Esophagus muscularis mucosa (tissue), 4 donors: ENCODE measurements at regions not wholly inside any gene's neighbourhood (a gene's known extent, or its start where the extent isn't known, plus 50 kb on each side); places are given as distances from the start of the nearest gene placed in this dataset.

ENCODE experiments used
- DNase-seq: peaks from one replicate; pipeline ENCODE4 v3.0.0-alpha.2; 2017; ENCODE audit errors: extremely low spot score
- H3K27ac ChIP-seq, 4 donors: fragments of 200-600 bp; sonication (generic); replicated peaks in 1 of 4; 1 replicate in 3 of 4; 2 replicates in 1 of 4; pipeline ENCODE4 v1.5.1; 2016 to 2019; ENCODE audit warnings: mild to moderate bottlenecking in 1 of 4
- H3K27me3 ChIP-seq, 4 donors: fragments of 200-600 bp; sonication (generic); one replicate each; pipeline versions ENCODE4 v1.5.1 to v1.6.0; 2016 to 2019
- H3K36me3 ChIP-seq, 4 donors: fragments of 200-600 bp; sonication (generic); one replicate each; pipeline ENCODE4 v1.5.1; 2016 to 2019
- H3K4me1 ChIP-seq, 4 donors: fragments of 200-600 bp; sonication (generic); one replicate each; pipeline ENCODE4 v1.5.1; 2016 to 2019
- H3K4me3 ChIP-seq, 4 donors: fragments of 200-600 bp; sonication (generic); 1 replicate in 2 of 4; 2 replicates in 2 of 4; pipeline ENCODE4 v1.5.1; 2016 to 2019; ENCODE audit warnings: mild to moderate bottlenecking in 4 of 4, moderate library complexity in 1 of 4
- H3K9me3 ChIP-seq, 4 donors: fragments of 200-600 bp; sonication (generic); 1 replicate in 3 of 4; 2 replicates in 1 of 4; pipeline ENCODE4 v1.5.1; 2016 to 2019
- EP300 ChIP-seq: sonication (generic); formaldehyde crosslinking; IDR thresholded peaks from one replicate; pipeline ENCODE4 v1.6.1; 2017; ENCODE audit warnings: antibody characterized with exemption
- POLR2A ChIP-seq: fragments of 450-650 bp; IDR thresholded peaks from one replicate; pipeline ENCODE4 v1.6.1; 2017; ENCODE audit warnings: antibody characterized with exemption, moderate library complexity, mild to moderate bottlenecking, low read depth
- POLR2AphosphoS5 ChIP-seq, 2 donors: sonication (generic); formaldehyde crosslinking; IDR thresholded peaks; one replicate each; pipeline ENCODE4 v1.6.1; 2017; ENCODE audit warnings: antibody characterized with exemption in 2 of 2
- WGBS: methylation state at CpG from one replicate; pipeline ENCODE4 v1.1.5; 2018; 5-methylcytosine and 5-hydroxymethylcytosine counted together
- intact Hi-C: fragments of 100-400 bp; cut with DNase I; formaldehyde crosslinking; loops from one replicate; pipeline ENCODE4 v1.15.1; 2023
- TF ChIP-seq, protein P1 (sequence below), 3 experiments: fragments of 200-600 bp in 2 of 3; fragments of 450-650 bp in 1 of 3; sonication (generic) in 2 of 3; IDR thresholded peaks; one replicate each; pipeline ENCODE4 v1.5.1; 2017 to 2019; ENCODE audit warnings: antibody characterized with exemption in 3 of 3, mild to moderate bottlenecking in 2 of 3, moderate library complexity in 1 of 3

GRCh38 chr5:68011801-68012200, 203.8 kb upstream of the PIK3R1 start:
- Histone ChIP-seq H3K4me1 (peaks cover 0 to 9% (median 2%) of the 10 kb centered on the region in 4 donors), H3K36me3 (no peaks in the 10 kb centered on the region), H3K27me3 (no peaks in the 10 kb centered on the region), H3K27ac (no peak overlapping the region), H3K4me3 (no peak overlapping the region), H3K9me3 (no peaks in the 10 kb centered on the region)
- TF ChIP-seq, protein P1, sequence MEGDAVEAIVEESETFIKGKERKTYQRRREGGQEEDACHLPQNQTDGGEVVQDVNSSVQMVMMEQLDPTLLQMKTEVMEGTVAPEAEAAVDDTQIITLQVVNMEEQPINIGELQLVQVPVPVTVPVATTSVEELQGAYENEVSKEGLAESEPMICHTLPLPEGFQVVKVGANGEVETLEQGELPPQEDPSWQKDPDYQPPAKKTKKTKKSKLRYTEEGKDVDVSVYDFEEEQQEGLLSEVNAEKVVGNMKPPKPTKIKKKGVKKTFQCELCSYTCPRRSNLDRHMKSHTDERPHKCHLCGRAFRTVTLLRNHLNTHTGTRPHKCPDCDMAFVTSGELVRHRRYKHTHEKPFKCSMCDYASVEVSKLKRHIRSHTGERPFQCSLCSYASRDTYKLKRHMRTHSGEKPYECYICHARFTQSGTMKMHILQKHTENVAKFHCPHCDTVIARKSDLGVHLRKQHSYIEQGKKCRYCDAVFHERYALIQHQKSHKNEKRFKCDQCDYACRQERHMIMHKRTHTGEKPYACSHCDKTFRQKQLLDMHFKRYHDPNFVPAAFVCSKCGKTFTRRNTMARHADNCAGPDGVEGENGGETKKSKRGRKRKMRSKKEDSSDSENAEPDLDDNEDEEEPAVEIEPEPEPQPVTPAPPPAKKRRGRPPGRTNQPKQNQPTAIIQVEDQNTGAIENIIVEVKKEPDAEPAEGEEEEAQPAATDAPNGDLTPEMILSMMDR (IDR thresholded peaks at IDR 0.05): no peak
- TF ChIP-seq EP300: no peak
- TF ChIP-seq POLR2A: no peak
- no peak for TF ChIP-seq POLR2AphosphoS5 (IDR thresholded peaks at IDR 0.05)
- DNase-seq: no peak
- intact Hi-C loops: no loop called here

DNA sequence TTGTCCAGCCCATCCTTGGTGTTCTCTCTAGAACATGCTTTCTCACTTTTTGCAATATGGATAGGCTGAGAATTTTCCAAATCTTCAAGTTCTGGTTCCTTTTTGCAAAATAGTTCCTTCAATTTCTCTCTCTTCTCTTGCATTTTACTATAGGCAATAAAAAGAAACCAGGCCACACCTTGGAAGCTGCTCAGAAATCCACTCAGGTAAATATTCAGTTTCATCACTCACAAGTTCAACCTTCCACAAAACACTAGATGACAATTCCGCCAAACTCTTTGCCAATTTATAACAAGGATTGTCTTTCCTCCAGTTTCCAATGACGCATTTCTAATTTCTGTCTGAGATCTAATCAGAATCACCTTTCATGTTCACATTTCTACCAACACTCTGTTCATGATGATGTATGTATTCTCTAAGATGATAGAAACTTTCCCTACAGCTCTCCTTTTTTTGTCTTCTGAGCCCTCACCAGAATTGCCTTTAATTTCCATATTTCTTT, 204.2 kb upstream of the PIK3R1 start:
- H3K27me3 ChIP-seq: no peaks in the 10 kb centered on the region
- H3K9me3 ChIP-seq: no peaks in the 10 kb centered on the region
- no peak for DNase-seq
- H3K36me3 ChIP-seq: no peaks in the 10 kb centered on the region
- H3K4me3 ChIP-seq: no peak overlapping the region
- TF ChIP-seq, protein P1 (IDR thresholded peaks at IDR 0.05): no peak
- no peak for TF ChIP-seq POLR2AphosphoS5 (IDR thresholded peaks at IDR 0.05)
- TF ChIP-seq EP300: no peak
- no peak for TF ChIP-seq POLR2A
- intact Hi-C loops: no loop called here
- H3K27ac ChIP-seq: no peak overlapping the region
- H3K4me1 ChIP-seq: peaks cover 0 to 9% (median 2%) of the 10 kb centered on the region in 4 donors
- 98% methylated on average over 2 of the region's 2 CpGs for WGBS

DNA sequence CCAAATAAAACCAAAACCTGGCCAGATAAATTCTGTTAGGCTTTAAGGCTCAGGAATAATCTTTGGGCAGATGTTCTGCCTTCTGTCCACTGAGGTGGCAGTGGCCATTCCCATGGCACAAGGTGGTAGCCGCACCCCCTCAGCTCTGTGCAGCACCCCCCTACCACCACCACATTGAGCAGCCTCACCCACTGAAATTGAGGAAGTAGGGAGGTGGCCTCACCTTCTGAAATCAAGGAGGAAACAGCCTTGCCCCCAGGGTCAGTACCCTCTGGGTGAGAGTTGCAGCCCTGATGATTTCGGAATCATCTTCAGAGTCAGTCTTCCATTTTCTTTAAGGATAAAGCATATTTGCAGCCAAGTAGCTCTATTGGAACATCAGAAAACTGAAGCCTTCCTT, 204.8 kb upstream of the PIK3R1 start:
- no peak overlapping the region for H3K27ac ChIP-seq
- no peak overlapping the region for H3K4me3 ChIP-seq
- H3K4me1 ChIP-seq: peaks cover 0 to 9% (median 2%) of the 10 kb centered on the region in 4 donors
- H3K27me3 ChIP-seq: no peaks in the 10 kb centered on the region
- TF ChIP-seq POLR2A (no peak), EP300 (no peak), POLR2AphosphoS5 (IDR thresholded peaks at IDR 0.05) (no peak)
- TF ChIP-seq, protein P1 (IDR thresholded peaks at IDR 0.05): no peak
- H3K9me3 ChIP-seq: no peaks in the 10 kb centered on the region
- DNase-seq: no peak
- intact Hi-C loops: no loop called here
- no peaks in the 10 kb centered on the region for H3K36me3 ChIP-seq
- 100% methylated on average over 2 of the region's 2 CpGs for WGBS

GRCh38 chr5:68007451-68007850, 208.1 kb upstream of the PIK3R1 start:
- H3K9me3 ChIP-seq: no peaks in the 10 kb centered on the region

DNA sequence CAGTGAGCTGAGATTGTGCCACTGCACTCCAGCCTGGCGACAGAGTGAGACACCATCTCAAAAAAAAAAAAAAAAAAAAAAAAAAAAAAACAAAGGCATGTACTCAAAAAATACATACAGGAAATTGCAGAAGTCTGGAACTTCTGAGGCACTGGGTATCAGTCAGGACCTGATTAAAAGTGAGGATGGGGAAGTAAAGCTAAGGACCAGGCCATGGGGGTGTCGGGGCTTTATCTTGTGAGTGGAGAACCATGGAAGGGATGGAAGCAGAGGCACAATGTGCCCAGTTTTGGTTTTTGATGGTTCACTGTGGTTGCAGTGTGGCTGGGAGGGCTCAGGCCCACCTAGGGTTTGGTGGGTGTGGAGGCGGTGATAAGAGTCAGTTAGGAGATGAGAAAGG, 212.7 kb upstream of the PIK3R1 start:
- H3K36me3 ChIP-seq: no peaks in the 10 kb centered on the region
- peaks cover 7 to 24% (median 20%) of the 10 kb centered on the region in 4 donors for H3K4me1 ChIP-seq
- intact Hi-C loops: no loop called here
- no peak overlapping the region for H3K4me3 ChIP-seq
- H3K9me3 ChIP-seq: no peaks in the 10 kb centered on the region
- DNase-seq: no peak
- TF ChIP-seq POLR2A: no peak
- no peak for TF ChIP-seq EP300
- no peak for TF ChIP-seq POLR2AphosphoS5 (IDR thresholded peaks at IDR 0.05)
- TF ChIP-seq, protein P1 (IDR thresholded peaks at IDR 0.05): no peak
- no peak overlapping the region for H3K27ac ChIP-seq
- no peaks in the 10 kb centered on the region for H3K27me3 ChIP-seq
- 80% methylated on average over 3 of the region's 3 CpGs for WGBS

More at GRCh38 chr5:68007451-68007850, 208.1 kb upstream of the PIK3R1 start:
- no peak for DNase-seq
- no peak overlapping the region for H3K4me3 ChIP-seq
- no peaks in the 10 kb centered on the region for H3K36me3 ChIP-seq
- intact Hi-C loops: no loop called here
- 66% methylated on average over 3 of the region's 3 CpGs for WGBS
- H3K27ac ChIP-seq: no peak overlapping the region
- H3K4me1 ChIP-seq: peaks cover 0 to 5% (median 0%) of the 10 kb centered on the region in 4 donors
- no peaks in the 10 kb centered on the region for H3K27me3 ChIP-seq
- no peak for TF ChIP-seq EP300
- TF ChIP-seq POLR2AphosphoS5 (IDR thresholded peaks at IDR 0.05): peak; percentile 35 to 59
